ENCODE measurements at regions not wholly inside any gene's neighbourhood (a gene's known extent, or its start where the extent isn't known, plus 50 kb on each side); places are given as distances from the start of the nearest gene placed in this dataset.

DNA sequence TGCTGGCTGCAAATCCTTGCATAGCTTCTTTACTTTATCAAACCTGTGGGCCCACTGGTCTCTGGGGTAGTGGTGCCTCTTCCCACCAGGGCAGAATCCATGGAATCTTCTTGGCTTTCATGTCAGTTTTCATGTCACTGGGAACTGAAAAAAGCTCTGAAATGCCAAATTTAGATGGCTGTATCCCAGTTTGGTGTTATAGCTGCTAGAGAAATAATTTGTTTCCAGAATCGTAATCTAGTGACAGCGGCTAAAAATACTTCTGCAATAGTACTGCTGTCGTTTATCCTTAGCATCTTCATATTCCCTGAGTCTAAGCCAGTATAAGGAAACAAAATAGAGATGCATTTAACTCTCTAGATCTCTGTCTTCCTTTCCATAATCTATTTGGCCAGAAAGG is 983.4 kb upstream of the FAT3 start:
- Histone ChIP-seq H3K36me3 (no peaks in the 10 kb centered on the region), H3K4me3 (no peak overlapping the region), H3K27me3 (no peaks in the 10 kb centered on the region), H3K9me3 (no peaks in the 10 kb centered on the region)
- DNase-seq, result no peak

DNA sequence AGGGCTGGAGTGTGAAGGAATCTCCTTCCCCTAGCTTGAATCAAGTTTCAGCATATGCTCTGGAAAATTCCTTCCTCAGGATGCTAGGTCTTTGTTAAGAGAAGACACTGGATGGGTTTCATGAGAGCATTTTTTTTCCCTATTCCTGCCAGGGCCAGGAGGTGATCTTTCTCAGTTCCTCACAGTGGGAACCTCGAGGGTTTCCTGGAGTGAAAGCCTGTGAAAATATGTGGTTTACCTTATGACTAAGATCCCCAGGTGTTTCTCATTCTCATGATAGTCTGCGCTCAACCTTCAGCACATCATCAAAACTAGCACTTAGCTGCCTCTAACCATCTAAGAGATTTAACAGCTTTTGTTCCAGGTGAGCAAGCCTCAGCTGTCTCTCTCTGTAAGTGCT is 985.3 kb upstream of the FAT3 start:
- DNase-seq, result no peak
- no peaks in the 10 kb centered on the region for H3K9me3 ChIP-seq
- H3K4me3 ChIP-seq, result no peak overlapping the region
- no peaks in the 10 kb centered on the region for H3K27me3 ChIP-seq
- H3K36me3 ChIP-seq, result no peaks in the 10 kb centered on the region

- no peaks in the 10 kb centered on the region for H3K27me3 ChIP-seq
- H3K4me3 ChIP-seq, result no peak overlapping the region
- no peaks in the 10 kb centered on the region for H3K36me3 ChIP-seq
- no peak for DNase-seq
- no peaks in the 10 kb centered on the region for H3K9me3 ChIP-seq
Observed at GRCh38 chr11:91231226-91231625, 993.4 kb upstream of the FAT3 start.

- Histone ChIP-seq H3K4me3 (no peak overlapping the region), H3K9me3 (no peaks in the 10 kb centered on the region), H3K36me3 (no peaks in the 10 kb centered on the region), H3K27me3 (no peaks in the 10 kb centered on the region)
- DNase-seq, result no peak
Observed at GRCh38 chr11:91230647-91231046, 994.0 kb upstream of the FAT3 start.

- H3K9me3 ChIP-seq, result no peaks in the 10 kb centered on the region
- H3K27me3 ChIP-seq, result no peaks in the 10 kb centered on the region
- DNase-seq, result no peak
- no peak overlapping the region for H3K4me3 ChIP-seq
- no peaks in the 10 kb centered on the region for H3K36me3 ChIP-seq
Observed at GRCh38 chr11:91222830-91223229, 1000.0 kb upstream of the CHORDC1 start.

DNA sequence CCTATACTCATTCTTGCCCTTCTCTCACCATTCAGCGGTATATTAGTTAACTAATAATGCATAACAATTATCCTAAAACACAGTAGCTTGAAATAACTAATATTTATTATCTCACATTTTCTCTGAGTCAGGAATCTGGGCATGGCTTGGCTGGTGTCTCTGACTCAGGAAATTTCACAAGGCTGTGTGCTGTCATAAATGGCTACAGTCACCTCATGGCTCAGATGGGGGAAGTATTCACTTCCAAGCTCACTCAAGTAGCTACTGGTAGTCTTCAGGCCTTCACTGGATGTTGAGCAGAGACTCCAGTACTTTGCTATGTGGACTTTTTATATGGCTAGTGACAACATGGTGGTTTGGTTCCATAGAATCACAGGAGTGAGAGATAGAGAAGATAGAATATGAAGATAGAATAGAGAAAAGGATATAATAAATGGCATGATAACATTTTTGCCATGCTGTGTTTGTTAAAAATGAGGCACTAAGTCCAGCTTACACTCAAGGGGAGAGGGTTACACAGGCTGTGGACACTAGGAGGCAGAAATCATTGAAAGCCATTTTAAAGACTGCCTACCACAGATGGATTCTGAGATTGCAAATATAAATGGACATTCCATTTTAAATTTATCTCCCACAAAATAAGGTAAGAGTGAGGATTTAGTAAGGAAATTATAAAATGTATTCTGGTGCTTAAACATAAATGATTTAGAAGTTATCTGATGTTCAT is 997.8 kb upstream of the CHORDC1 start:
- H3K36me3 ChIP-seq, result no peaks in the 10 kb centered on the region
- H3K27me3 ChIP-seq, result no peaks in the 10 kb centered on the region
- no peak overlapping the region for H3K4me3 ChIP-seq
- DNase-seq, result peak; percentile 3
- H3K9me3 ChIP-seq, result no peaks in the 10 kb centered on the region

- Histone ChIP-seq H3K4me3 (no peak overlapping the region), H3K9me3 (no peaks in the 10 kb centered on the region), H3K27me3 (no peaks in the 10 kb centered on the region), H3K36me3 (no peaks in the 10 kb centered on the region)
- DNase-seq, result no peak
Observed at GRCh38 chr11:91219535-91219934, 996.7 kb upstream of the CHORDC1 start.

DNA sequence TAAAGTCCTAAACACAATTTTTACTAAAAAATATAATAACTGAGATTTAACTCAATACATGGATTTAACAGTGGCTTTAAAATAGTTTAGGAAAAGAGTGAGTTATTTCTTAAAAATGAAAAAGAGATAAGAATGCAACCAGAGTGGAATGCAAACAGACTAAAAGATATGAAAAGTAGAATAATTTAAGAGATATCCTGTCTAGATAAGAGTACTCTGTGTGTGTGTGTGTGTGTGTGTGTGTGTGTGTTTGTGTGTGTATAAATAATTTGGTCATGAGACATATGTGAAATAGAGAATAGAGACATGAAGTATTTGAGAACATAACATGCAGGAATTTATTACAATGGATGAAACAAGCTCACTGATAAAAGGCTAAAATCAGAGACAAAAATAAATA is 986.9 kb upstream of the CHORDC1 start:
- Histone ChIP-seq H3K4me3 (no peak overlapping the region), H3K27me3 (no peaks in the 10 kb centered on the region), H3K36me3 (no peaks in the 10 kb centered on the region), H3K9me3 (no peaks in the 10 kb centered on the region)
- no peak for DNase-seq

- DNase-seq, result no peak
- no peak overlapping the region for H3K4me3 ChIP-seq
- H3K27me3 ChIP-seq, result no peaks in the 10 kb centered on the region
- no peaks in the 10 kb centered on the region for H3K36me3 ChIP-seq
- H3K9me3 ChIP-seq, result no peaks in the 10 kb centered on the region
Observed at GRCh38 chr11:91209306-91209705, 986.5 kb upstream of the CHORDC1 start.

GRCh38 chr11:91199866-91200265 is 977.0 kb upstream of the CHORDC1 start:
- no peaks in the 10 kb centered on the region for H3K9me3 ChIP-seq
- no peaks in the 10 kb centered on the region for H3K36me3 ChIP-seq
- no peaks in the 10 kb centered on the region for H3K27me3 ChIP-seq
- H3K4me3 ChIP-seq, result no peak overlapping the region
- DNase-seq, result no peak

DNA sequence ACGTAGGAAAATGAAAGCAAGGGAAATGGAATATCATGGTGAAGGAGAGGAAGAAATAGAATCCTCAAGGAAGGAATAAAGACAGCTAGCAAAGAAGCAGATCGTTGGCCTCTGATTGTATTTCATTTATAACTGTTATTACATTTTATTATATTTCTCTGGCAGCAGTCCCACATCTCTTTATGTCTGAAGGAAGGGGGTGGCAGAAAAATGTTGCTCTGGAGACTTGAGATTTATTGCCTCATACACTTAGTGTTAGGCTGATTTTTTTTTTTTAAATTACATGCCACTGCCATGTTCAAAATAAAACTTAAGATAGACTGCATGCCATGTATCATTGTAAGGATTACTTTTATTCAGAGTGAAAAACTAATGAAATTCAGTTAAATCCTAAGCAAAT is 971.7 kb upstream of the CHORDC1 start:
- no peak for DNase-seq
- no peaks in the 10 kb centered on the region for H3K36me3 ChIP-seq
- H3K4me3 ChIP-seq, result no peak overlapping the region
- H3K27me3 ChIP-seq, result no peaks in the 10 kb centered on the region
- H3K9me3 ChIP-seq, result no peaks in the 10 kb centered on the region

- Histone ChIP-seq H3K4me3 (no peak overlapping the region), H3K27me3 (no peaks in the 10 kb centered on the region), H3K9me3 (no peaks in the 10 kb centered on the region), H3K36me3 (no peaks in the 10 kb centered on the region)
- no peak for DNase-seq
Observed at GRCh38 chr11:91188484-91188883, 965.6 kb upstream of the CHORDC1 start.

DNA sequence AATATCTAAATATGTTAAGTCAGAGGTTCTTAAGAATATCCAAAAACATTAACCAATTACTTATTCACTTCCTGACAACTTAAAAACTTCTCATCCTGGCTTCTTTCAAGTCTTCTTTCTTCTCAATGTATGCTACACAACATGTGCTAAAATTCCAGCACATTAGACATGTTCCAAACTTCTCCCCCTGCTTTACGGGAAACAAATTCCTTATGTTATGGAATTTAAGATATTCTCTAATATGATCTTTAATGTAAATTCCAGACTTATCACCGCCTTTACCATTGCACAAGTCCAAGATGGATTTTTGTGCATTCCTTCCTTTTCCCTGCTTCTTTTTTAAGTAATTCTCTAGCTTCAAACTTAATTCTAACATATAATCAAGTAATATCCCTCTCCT is 964.5 kb upstream of the CHORDC1 start:
- H3K27me3 ChIP-seq, result no peaks in the 10 kb centered on the region
- H3K9me3 ChIP-seq, result no peaks in the 10 kb centered on the region
- no peaks in the 10 kb centered on the region for H3K36me3 ChIP-seq
- DNase-seq, result no peak
- no peak overlapping the region for H3K4me3 ChIP-seq

GRCh38 chr11:91178366-91178765 is 955.5 kb upstream of the CHORDC1 start:
- Histone ChIP-seq H3K27me3 (no peaks in the 10 kb centered on the region), H3K36me3 (no peaks in the 10 kb centered on the region), H3K4me3 (no peak overlapping the region), H3K9me3 (no peaks in the 10 kb centered on the region)
- DNase-seq, result no peak

DNA sequence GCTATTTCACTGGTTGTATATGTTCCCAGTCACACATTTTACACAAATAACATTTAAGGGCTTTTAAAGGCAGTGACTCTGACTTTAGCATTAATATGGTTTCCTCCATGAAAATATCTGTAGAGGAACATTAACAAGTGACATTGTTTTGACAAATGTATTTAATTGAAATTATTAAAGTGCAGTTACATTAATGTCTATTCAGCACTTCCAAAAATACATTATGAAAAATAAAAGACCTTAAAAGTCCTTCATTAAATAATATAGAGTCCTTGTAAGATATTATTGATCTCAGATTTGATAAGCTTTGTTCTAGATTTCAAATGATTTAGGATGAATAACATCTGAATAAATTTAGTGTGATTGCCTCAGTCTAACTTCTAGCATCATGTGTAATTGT is 951.9 kb upstream of the CHORDC1 start:
- no peak for DNase-seq
- Histone ChIP-seq H3K4me3 (no peak overlapping the region), H3K36me3 (no peaks in the 10 kb centered on the region), H3K27me3 (no peaks in the 10 kb centered on the region), H3K9me3 (no peaks in the 10 kb centered on the region)

- Histone ChIP-seq H3K27me3 (no peaks in the 10 kb centered on the region), H3K9me3 (no peaks in the 10 kb centered on the region), H3K4me3 (no peak overlapping the region), H3K36me3 (no peaks in the 10 kb centered on the region)
- DNase-seq, result no peak
Observed at GRCh38 chr11:91174193-91174592, 951.3 kb upstream of the CHORDC1 start.

- Histone ChIP-seq H3K36me3 (no peaks in the 10 kb centered on the region), H3K27me3 (no peaks in the 10 kb centered on the region), H3K4me3 (no peak overlapping the region), H3K9me3 (no peaks in the 10 kb centered on the region)
- no peak for DNase-seq
Observed at GRCh38 chr11:91173701-91174100, 950.9 kb upstream of the CHORDC1 start.

GRCh38 chr11:91170711-91171110 is 947.9 kb upstream of the CHORDC1 start:
- Histone ChIP-seq H3K36me3 (no peaks in the 10 kb centered on the region), H3K27me3 (no peaks in the 10 kb centered on the region), H3K9me3 (no peaks in the 10 kb centered on the region), H3K4me3 (no peak overlapping the region)
- DNase-seq, result no peak

- Histone ChIP-seq H3K36me3 (no peaks in the 10 kb centered on the region), H3K9me3 (no peaks in the 10 kb centered on the region), H3K4me3 (no peak overlapping the region), H3K27me3 (no peaks in the 10 kb centered on the region)
- no peak for DNase-seq
Observed at GRCh38 chr11:91164452-91164822, 941.6 kb upstream of the CHORDC1 start.
